GM13977 (cell line): ENCODE measurements at regions not wholly inside any gene's neighbourhood (a gene's known extent, or its start where the extent isn't known, plus 50 kb on each side); places are given as distances from the start of the nearest gene placed in this dataset.

Source experiments
- DNase-seq: peaks from one replicate; pipeline ENCODE4 v3.0.0; 2012; ENCODE audit warnings: low spot score
- in situ Hi-C: fragments of 300-500 bp; cut with MboI; formaldehyde crosslinking; loops from one replicate; pipeline ENCODE4 v1.12.0; 2022; ENCODE audit warnings: low sequenced_read_pairs, low pct_unique_long_range_greater_than_20kb, mixed read lengths, inconsistent platforms; ENCODE audit not compliant: unreplicated experiment
- TF ChIP-seq, protein P1 (sequence below): IDR thresholded peaks from 2 replicates; pipeline ENCODE4 v1.5.1; 2012; ENCODE audit warnings: mild to moderate bottlenecking, control low read depth; ENCODE audit not compliant: insufficient read depth; ENCODE audit errors: extremely low read depth, missing control alignments

DNA sequence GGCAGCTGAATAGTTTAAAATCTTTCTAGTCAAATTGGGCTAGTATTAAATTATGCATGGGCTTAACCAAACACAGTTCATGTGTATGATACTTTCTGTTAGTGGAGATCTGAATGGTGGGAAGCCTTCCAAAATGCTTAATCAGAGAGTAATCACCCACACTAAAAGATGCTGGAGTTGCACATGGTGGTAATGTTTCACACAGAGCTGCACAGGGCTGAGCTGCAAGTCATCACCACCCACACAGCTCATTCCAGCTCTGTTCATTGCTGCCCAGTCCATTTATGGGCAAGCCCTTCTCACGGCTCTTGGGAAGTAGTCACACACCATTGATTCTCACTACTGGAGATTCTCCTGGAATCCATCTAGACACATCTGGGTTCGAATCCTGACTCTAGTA lies 351.5 kb upstream of the KCNN2 start:
- TF ChIP-seq, protein P1, sequence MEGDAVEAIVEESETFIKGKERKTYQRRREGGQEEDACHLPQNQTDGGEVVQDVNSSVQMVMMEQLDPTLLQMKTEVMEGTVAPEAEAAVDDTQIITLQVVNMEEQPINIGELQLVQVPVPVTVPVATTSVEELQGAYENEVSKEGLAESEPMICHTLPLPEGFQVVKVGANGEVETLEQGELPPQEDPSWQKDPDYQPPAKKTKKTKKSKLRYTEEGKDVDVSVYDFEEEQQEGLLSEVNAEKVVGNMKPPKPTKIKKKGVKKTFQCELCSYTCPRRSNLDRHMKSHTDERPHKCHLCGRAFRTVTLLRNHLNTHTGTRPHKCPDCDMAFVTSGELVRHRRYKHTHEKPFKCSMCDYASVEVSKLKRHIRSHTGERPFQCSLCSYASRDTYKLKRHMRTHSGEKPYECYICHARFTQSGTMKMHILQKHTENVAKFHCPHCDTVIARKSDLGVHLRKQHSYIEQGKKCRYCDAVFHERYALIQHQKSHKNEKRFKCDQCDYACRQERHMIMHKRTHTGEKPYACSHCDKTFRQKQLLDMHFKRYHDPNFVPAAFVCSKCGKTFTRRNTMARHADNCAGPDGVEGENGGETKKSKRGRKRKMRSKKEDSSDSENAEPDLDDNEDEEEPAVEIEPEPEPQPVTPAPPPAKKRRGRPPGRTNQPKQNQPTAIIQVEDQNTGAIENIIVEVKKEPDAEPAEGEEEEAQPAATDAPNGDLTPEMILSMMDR, result no peak
- no peak for DNase-seq
- in situ Hi-C loops, result no loop called here

DNA sequence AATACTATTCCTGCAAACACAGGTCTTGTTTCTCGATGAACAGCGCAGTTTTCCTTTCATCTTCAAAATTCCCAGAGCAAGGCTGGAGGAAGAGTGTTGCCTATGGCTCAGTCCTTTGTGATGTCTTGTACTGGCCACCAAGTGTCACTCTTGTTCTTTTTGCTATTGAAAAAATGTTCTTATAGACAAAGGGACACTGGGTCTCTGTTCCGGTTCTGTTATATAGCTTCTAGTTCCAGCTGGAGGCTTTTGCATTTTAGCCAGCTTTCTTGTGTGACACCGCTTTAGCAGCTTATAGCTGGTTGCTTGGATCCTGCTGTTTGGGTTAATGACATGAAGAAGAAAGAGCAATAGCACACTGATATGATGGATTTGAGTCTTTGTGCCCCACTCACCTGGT lies 343.7 kb upstream of the KCNN2 start:
- TF ChIP-seq, protein P1, result no peak
- in situ Hi-C loops, result no loop called here
- no peak for DNase-seq

DNA sequence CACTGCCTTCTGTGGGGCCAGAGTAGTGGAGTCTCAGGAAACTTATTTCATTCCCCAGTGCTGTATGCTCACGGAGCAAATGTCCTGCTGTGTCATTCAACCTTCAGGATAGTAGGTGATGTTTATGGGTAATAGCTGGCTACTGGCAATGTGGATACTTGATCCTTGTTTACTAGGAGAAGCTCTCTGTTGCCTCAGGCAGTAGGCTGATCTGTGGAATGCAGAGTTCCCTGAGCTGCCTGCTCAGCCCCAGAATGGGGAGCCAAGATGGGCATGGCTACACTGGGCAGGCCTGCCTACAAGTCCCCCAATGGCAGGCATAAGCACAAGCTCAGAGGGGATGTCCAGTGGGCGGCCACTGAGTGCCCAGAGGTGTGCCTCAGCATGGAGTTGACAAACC lies 323.1 kb upstream of the KCNN2 start:
- no peak for DNase-seq
- TF ChIP-seq, protein P1, result no peak
- in situ Hi-C loops, result no loop called here

DNA sequence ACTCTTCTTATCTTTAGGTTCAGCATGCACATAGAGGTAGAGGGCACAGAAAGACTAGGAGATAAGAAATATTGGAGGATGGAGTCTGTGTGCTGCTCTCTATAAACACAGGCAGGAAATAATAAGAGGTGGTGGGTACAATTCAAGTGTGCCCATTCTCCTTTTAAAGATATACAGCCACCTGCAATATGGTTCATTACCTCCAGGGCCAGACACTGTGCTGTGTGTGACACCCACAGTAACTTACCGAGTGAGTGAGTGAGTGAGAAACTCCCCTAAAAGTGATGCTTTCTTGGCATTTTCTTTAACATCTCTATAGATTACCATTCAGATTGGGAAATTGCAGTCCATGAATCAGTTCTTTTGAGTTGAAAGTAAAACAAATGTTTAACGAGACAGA lies 311.8 kb upstream of the KCNN2 start:
- in situ Hi-C loops, result no loop called here
- DNase-seq, result no peak
- TF ChIP-seq, protein P1, result no peak

DNA sequence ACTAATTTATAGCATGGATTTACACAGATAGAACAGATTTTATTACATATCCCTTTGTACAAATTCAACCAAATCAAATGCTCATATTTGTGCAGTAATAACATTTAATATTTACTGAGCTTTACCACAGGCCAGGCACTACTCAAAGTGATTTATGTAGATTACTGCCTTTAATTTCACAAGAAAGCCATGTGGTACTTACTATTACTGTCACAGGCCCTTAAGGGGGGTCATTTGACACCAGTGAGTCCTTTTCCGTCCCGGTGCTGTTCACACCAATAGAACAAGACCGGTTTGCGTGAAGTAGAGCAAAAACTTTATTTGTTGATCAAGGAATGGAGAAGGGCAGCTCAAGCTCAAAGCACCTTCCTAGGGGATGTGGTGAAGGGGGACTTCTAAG lies 308.5 kb upstream of the KCNN2 start:
- TF ChIP-seq, protein P1, result no peak
- in situ Hi-C loops, result no loop called here
- DNase-seq, result no peak

DNA sequence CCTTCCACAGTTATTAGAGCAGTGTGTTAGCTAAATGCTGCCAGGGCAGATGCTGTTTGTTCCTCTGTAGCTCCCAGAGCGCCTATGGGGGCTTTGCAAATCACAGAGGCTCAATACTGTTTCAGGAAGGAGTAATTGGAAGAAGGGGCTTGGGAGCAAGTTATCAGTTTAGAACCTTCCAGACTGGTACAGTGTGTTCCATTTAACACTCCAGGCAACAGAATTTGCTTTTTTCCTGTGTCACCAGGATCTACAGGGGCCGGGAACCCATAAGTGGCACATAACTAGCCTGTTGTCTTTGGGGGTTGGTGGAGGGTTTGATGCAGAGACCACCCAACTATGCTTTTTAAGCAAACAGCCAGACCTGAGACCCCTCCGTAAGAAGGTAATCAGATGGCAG lies 307.3 kb upstream of the KCNN2 start:
- in situ Hi-C loops, result no loop called here
- DNase-seq, result no peak
- TF ChIP-seq, protein P1, result no peak
